Bronchial epithelial cell (primary cell): ENCODE measurements at regions not wholly inside any gene's neighbourhood (a gene's known extent, or its start where the extent isn't known, plus 50 kb on each side); places are given as distances from the start of the nearest gene placed in this dataset.
"Not testable (repeated sequence)": the region's sequence is repeated elsewhere in the genome, so short reads cannot be mapped to it uniquely, and the experiment has no call there.

Source experiments
- DNase-seq: peaks from one replicate; pipeline ENCODE4 v3.0.0-alpha.2; 2010; ENCODE audit warnings: low read depth
- FAIRE-seq: peaks from 2 replicates; lab custom pipeline; 2011; peaks lifted over from hg19 to GRCh38; lab: Jason Lieb, UNC
- H3K27me3 ChIP-seq: 2 replicates; pipeline ENCODE4 v1.5.1; 2011; ENCODE audit warnings: low read length; ENCODE audit not compliant: control insufficient read depth, insufficient read depth
- H3K36me3 ChIP-seq: 2 replicates; pipeline ENCODE4 v1.5.1; 2011; ENCODE audit warnings: low read length; ENCODE audit not compliant: control insufficient read depth, insufficient read depth
- H3K4me3 ChIP-seq: 2 replicates; pipeline ENCODE4 v1.5.1; 2011; ENCODE audit warnings: mild to moderate bottlenecking, low read depth, low read length, control low read depth
- TF ChIP-seq, protein P1 (sequence below): IDR thresholded peaks from 2 replicates; pipeline ENCODE4 v1.5.1; 2011; ENCODE audit warnings: mild to moderate bottlenecking, moderate library complexity, low read length, control low read depth, inconsistent platforms; ENCODE audit not compliant: insufficient read depth, severe bottlenecking

DNA sequence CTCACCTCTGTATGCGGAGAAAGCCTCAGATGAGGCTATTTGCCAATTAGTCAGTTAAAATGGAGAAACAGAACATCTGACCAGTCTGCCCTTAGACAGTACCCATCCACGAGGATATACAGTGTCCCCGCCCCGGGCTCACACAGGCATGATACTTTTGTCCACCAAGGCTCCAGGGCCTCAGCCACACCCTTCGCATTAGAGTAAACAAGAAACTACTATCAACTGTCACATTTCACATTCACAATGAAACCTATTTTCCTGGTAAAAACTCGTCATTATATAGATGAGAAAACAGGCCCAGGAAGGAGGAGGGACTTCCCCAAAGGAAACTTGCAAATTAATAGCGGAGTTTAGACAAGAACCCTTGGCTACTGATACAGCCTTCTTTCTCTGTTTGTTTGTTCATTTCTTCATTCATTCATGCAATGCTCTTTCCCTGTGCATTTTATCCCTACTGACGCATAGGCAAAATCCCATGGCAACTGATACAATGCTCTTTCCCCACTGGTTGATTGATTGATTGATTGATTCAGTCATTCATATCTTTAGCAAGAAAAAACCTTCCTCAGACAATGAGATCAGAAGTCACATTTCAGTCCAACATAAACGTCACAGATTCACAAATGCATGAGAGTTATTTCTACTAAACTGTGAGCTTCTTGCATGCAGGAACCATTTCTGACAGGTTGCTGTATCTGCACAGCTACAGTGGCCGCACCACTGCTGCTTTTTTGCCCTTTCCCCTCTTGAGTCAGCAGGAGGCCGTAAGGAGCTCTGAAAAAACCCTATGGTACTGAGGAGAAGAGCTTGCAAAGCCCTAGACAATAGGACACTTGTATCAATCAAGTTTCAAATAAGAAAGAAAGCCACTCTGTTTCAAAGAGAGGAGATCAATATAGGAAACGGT lies 777.1 kb downstream of the RNF144A start:
- Histone ChIP-seq H3K27me3 (no peaks in the 10 kb centered on the region), H3K4me3 (no peak overlapping the region), H3K36me3 (no peaks in the 10 kb centered on the region)
- TF ChIP-seq, protein P1, sequence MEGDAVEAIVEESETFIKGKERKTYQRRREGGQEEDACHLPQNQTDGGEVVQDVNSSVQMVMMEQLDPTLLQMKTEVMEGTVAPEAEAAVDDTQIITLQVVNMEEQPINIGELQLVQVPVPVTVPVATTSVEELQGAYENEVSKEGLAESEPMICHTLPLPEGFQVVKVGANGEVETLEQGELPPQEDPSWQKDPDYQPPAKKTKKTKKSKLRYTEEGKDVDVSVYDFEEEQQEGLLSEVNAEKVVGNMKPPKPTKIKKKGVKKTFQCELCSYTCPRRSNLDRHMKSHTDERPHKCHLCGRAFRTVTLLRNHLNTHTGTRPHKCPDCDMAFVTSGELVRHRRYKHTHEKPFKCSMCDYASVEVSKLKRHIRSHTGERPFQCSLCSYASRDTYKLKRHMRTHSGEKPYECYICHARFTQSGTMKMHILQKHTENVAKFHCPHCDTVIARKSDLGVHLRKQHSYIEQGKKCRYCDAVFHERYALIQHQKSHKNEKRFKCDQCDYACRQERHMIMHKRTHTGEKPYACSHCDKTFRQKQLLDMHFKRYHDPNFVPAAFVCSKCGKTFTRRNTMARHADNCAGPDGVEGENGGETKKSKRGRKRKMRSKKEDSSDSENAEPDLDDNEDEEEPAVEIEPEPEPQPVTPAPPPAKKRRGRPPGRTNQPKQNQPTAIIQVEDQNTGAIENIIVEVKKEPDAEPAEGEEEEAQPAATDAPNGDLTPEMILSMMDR: no peak
- FAIRE-seq (peak; percentile 68), DNase-seq (no peak)

DNA sequence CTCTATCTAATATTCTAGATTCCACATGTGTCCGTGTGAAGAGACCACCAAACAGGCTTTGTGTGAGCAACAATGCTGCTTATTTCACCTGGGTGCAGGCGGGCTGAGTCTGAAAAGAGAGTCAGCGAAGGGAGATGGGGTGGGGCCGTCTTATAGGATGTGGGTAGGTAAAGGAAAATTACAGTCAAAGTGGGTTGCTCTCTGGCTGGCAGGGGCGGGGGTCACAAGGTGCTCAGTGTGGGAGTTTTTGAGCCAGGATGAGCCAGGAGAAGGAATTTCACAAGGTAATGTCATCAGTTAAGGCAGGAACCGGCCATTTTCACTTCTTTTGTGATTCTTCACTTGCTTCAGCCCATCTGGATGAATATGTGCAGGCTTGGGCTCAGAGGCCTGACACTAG lies 779.3 kb downstream of the RNF144A start:
- not testable (repeated sequence) for H3K27me3 ChIP-seq, H3K4me3 ChIP-seq, FAIRE-seq, H3K36me3 ChIP-seq, DNase-seq

DNA sequence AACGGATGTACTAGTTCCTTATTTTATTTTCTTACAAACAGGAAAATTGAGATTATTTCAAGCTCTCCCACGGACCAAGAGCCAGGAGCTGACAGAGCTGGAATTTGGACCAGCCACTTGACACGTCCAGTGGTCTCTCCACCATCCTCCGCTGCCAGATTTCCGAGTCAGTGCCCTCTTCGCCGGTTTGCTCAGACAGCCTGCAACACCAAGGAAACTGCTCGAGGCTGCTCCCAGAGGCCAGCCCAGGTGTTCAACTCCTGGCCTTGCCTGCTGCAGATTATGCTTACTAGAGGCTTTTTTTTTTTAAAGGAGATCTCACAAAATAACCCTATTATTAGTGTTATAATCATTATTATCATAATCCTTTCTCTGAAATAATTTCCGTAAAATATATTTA lies 779.8 kb downstream of the RNF144A start:
- FAIRE-seq (no peak), DNase-seq (no peak)
- Histone ChIP-seq H3K27me3 (no peaks in the 10 kb centered on the region), H3K4me3 (no peak overlapping the region), H3K36me3 (no peaks in the 10 kb centered on the region)
- TF ChIP-seq, protein P1: no peak

DNA sequence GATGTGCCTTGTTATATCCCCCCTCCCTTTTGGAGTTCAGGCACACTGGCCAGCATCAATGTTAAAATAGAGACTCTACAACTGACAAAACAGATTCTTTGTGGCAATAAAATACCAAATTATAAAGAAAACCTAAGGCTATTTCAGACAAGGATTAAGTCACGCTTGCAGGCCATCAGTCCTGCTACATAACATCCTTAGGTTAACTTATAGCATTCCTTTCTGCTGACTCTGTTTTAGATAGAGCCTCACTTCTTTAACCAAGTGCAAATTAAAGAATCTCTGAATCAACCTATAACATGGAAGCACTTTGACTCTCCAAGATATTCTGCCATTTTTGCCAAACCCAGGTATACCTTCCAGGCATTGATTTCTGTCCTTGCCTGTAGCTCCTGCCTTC lies 784.6 kb downstream of the RNF144A start:
- DNase-seq (peak; percentile 23), FAIRE-seq (no peak)
- Histone ChIP-seq H3K4me3 (no peak overlapping the region), H3K36me3 (no peaks in the 10 kb centered on the region), H3K27me3 (no peaks in the 10 kb centered on the region)
- TF ChIP-seq, protein P1: no peak

DNA sequence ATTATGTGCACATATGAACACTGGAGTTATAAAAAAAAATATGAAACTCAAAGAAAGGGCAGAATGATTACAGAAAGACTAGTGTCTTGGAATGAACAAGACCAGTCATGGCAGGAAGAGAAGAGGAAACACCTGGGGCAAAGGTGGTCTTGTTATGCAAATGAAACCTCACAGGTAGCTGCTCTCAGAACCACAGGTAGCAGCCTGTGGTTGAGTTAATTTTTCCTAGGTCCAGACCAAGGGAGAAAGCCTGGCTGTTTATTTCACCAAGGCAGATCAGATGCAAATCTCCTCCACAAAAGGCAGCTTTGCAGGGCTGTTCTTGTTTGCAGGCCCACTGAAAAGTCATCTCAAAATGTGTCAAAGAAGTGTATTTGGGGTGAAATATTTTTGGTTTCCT lies 785.8 kb downstream of the RNF144A start:
- TF ChIP-seq, protein P1: no peak
- DNase-seq (peak; percentile 15), FAIRE-seq (no peak)
- Histone ChIP-seq H3K4me3 (no peak overlapping the region), H3K27me3 (no peaks in the 10 kb centered on the region), H3K36me3 (no peaks in the 10 kb centered on the region)

DNA sequence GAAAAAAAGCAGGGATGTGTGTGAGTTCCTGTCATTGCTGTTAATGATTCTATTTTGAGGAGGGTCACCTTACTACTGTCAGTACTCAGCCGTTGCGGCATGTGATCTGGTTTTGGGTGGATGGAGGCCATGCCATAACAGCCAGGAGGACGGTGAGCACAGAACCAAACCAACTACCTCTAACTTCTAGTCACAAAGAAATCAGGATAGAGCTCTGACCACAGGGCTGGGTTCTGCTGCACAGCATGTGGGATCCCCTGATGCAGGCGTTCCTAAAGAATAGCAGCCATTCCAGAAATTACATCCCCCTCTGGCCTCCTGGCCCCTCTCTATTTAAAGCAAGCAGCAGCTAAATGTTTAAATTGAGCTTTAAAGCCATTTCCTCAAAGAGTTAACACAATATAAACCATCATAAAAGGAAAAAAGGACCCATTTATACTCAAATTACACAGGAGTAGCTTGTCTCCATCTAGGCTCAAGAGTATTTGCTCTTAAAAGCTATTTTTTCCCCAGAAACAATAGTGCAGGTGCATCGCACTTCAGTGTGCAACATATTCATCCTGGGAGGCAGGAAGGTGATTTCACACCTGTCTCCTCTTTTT lies 786.4 kb downstream of the RNF144A start:
- no peaks in the 10 kb centered on the region for H3K36me3 ChIP-seq
- DNase-seq (no peak), FAIRE-seq (no peak)
- H3K4me3 ChIP-seq: no peak overlapping the region
- TF ChIP-seq, protein P1: no peak
- H3K27me3 ChIP-seq: no peaks in the 10 kb centered on the region
